ENCODE measurements at regions not wholly inside any gene's neighbourhood (a gene's known extent, or its start where the extent isn't known, plus 50 kb on each side); places are given as distances from the start of the nearest gene placed in this dataset.

DNA sequence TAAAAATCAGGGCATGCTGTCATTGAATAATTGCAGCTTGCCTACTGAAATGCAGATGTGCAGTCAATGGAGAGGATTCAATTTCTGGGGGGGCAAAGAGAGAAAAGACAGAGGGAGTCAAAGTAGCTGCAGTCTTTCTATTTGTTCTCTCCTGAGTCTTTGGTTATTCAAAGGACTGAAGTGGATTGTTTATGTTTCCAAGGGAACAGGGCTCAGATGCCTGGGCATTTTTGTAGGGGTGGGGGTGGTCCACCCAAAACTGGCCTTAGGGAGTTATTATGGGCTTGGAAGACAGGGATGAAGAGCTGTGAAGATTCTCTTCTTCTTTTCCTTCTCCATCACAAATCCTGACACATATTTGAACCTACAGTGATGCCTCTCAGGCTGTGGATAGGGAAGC lies 408.8 kb upstream of the DAB1 start (continued):
- TF ChIP-seq, protein P1, sequence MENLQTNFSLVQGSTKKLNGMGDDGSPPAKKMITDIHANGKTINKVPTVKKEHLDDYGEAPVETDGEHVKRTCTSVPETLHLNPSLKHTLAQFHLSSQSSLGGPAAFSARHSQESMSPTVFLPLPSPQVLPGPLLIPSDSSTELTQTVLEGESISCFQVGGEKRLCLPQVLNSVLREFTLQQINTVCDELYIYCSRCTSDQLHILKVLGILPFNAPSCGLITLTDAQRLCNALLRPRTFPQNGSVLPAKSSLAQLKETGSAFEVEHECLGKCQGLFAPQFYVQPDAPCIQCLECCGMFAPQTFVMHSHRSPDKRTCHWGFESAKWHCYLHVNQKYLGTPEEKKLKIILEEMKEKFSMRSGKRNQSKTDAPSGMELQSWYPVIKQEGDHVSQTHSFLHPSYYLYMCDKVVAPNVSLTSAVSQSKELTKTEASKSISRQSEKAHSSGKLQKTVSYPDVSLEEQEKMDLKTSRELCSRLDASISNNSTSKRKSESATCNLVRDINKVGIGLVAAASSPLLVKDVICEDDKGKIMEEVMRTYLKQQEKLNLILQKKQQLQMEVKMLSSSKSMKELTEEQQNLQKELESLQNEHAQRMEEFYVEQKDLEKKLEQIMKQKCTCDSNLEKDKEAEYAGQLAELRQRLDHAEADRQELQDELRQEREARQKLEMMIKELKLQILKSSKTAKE (IDR thresholded peaks at IDR 0.05; ENCODE audit: low read depth, poor library complexity, severe bottlenecking), result no peak
- TF ChIP-seq, protein P2, sequence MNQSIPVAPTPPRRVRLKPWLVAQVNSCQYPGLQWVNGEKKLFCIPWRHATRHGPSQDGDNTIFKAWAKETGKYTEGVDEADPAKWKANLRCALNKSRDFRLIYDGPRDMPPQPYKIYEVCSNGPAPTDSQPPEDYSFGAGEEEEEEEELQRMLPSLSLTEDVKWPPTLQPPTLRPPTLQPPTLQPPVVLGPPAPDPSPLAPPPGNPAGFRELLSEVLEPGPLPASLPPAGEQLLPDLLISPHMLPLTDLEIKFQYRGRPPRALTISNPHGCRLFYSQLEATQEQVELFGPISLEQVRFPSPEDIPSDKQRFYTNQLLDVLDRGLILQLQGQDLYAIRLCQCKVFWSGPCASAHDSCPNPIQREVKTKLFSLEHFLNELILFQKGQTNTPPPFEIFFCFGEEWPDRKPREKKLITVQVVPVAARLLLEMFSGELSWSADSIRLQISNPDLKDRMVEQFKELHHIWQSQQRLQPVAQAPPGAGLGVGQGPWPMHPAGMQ (IDR thresholded peaks at IDR 0.05; ENCODE audit: borderline replicate concordance), result no peak
- TF ChIP-seq, protein P3, sequence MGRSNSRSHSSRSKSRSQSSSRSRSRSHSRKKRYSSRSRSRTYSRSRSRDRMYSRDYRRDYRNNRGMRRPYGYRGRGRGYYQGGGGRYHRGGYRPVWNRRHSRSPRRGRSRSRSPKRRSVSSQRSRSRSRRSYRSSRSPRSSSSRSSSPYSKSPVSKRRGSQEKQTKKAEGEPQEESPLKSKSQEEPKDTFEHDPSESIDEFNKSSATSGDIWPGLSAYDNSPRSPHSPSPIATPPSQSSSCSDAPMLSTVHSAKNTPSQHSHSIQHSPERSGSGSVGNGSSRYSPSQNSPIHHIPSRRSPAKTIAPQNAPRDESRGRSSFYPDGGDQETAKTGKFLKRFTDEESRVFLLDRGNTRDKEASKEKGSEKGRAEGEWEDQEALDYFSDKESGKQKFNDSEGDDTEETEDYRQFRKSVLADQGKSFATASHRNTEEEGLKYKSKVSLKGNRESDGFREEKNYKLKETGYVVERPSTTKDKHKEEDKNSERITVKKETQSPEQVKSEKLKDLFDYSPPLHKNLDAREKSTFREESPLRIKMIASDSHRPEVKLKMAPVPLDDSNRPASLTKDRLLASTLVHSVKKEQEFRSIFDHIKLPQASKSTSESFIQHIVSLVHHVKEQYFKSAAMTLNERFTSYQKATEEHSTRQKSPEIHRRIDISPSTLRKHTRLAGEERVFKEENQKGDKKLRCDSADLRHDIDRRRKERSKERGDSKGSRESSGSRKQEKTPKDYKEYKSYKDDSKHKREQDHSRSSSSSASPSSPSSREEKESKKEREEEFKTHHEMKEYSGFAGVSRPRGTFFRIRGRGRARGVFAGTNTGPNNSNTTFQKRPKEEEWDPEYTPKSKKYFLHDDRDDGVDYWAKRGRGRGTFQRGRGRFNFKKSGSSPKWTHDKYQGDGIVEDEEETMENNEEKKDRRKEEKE (IDR thresholded peaks at IDR 0.05), result no peak
- TF ChIP-seq TCF3 (IDR thresholded peaks at IDR 0.05; ENCODE audit: borderline replicate concordance, insufficient read depth, low read depth, low read length) (no peak), CREM (IDR thresholded peaks at IDR 0.05; ENCODE audit: low read depth) (no peak)

DNA sequence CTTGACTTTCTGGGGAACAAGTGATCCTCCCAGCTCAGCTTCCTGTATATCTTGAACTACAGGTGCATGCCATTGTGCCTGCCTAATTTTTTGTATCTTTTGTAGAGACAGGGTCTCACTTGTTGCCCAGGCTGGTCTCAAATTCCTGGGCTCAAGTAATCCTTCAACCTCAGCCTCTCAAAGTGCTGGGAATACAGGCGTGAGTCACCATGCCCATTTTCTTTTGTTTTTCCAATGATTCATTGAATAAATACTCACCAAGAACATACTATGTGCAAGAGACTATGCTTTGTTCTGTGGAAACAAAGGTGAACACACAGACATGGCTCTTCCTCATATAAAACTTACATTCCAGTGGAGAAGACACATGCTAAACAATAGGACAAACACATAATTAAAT lies 407.8 kb upstream of the DAB1 start:
- ChIA-PET POLR2A (no interaction called here), SMC1A (ENCODE audit: uncharacterized antibody, unreplicated experiment) (interaction anchor here (0.9 kb wide), 1 partner anchor 14 kb away, joined by 3 read pairs; no protein-coding TSS in a partner anchor), RAD21 (ENCODE audit: unreplicated experiment) (no interaction called here), CTCF (interaction anchor here (1.2 kb wide), 1 partner anchor 11 kb away, joined by 3 read pairs; no protein-coding TSS in a partner anchor)
- Histone ChIP-seq H3K4me2 (ENCODE audit: control insufficient read depth, insufficient read depth) (no peak overlapping the region), H3K79me2 (ENCODE audit: control insufficient read depth, insufficient read depth, low read length) (no peaks in the 10 kb centered on the region), H3K27ac (ENCODE audit: control insufficient read depth, insufficient read depth) (no peak overlapping the region), H3K4me1 (ENCODE audit: control insufficient read depth, insufficient read depth, low read length) (no peaks in the 10 kb centered on the region), H2AFZ (ENCODE audit: control insufficient read depth, low read depth, low read length) (no peak overlapping the region), H4K20me1 (ENCODE audit: control insufficient read depth, insufficient read depth) (no peaks in the 10 kb centered on the region), H3K27me3 (replicated peaks in 1 of 2; ENCODE audit: control insufficient read depth in 2 of 2, insufficient read depth in 2 of 2, low read length in 1 of 2) (no peaks in the 10 kb centered on the region), H3K9me3 (replicated peaks; ENCODE audit: control insufficient read depth, insufficient read depth, low read length) (no peaks in the 10 kb centered on the region), H3K4me3 (no peak overlapping the region), H3K36me3 (ENCODE audit: control insufficient read depth in 2 of 2, insufficient read depth in 2 of 2, low read length in 1 of 2) (no peaks in the 10 kb centered on the region), H3K9ac (ENCODE audit: control insufficient read depth, insufficient read depth, low read length) (no peak overlapping the region)
- intact Hi-C loops (cut with micrococcal nuclease; ENCODE audit: unreplicated experiment), result no loop called here
- no peak for ATAC-seq
- FAIRE-seq, result no peak
- in situ Hi-C loops (cut with MboI), result no loop called here
- no peak for DNase-seq (ENCODE audit: low read depth, low spot score)
- BruUV-seq (replicated peaks), result no TSS peak
- WGBS (ENCODE audit: insufficient coverage, insufficient replicate concordance, low lambda C conversion rate, missing lambda C conversion rate), result 4% methylated on average over 1 of the region's 1 CpG
- TF ChIP-seq, protein P3 (IDR thresholded peaks at IDR 0.05), result no peak
- TF ChIP-seq ASH2L (IDR thresholded peaks at IDR 0.05; ENCODE audit: borderline replicate concordance, low read depth), result no peak
- TF ChIP-seq, protein P4, sequence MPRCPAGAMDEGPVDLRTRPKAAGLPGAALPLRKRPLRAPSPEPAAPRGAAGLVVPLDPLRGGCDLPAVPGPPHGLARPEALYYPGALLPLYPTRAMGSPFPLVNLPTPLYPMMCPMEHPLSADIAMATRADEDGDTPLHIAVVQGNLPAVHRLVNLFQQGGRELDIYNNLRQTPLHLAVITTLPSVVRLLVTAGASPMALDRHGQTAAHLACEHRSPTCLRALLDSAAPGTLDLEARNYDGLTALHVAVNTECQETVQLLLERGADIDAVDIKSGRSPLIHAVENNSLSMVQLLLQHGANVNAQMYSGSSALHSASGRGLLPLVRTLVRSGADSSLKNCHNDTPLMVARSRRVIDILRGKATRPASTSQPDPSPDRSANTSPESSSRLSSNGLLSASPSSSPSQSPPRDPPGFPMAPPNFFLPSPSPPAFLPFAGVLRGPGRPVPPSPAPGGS (IDR thresholded peaks at IDR 0.05; ENCODE audit: borderline replicate concordance, insufficient read depth, low read depth, low read length, poor library complexity, severe bottlenecking), result no peak
- no peak for TF ChIP-seq ZNF217 (IDR thresholded peaks at IDR 0.05)
- no peak for TF ChIP-seq RFX5 (IDR thresholded peaks at IDR 0.05; ENCODE audit: low read depth, low read length)

Data from GM12878 (cell line).